ENCODE measurements at regions not wholly inside any gene's neighbourhood (a gene's known extent, or its start where the extent isn't known, plus 50 kb on each side); places are given as distances from the start of the nearest gene placed in this dataset.

- Mint-ChIP-seq H3K4me3 (ENCODE audit: low read depth) (no peak overlapping the region), H3K9me3 (ENCODE audit: low read depth) (no peaks in the 10 kb centered on the region), H3K36me3 (ENCODE audit: insufficient read depth) (no peaks in the 10 kb centered on the region), H3K4me1 (ENCODE audit: low read depth) (peaks cover 7% of the 10 kb centered on the region), H3K27me3 (peaks cover 99% of the 10 kb centered on the region), H3K27ac (no peak overlapping the region)
- TF ChIP-seq, protein P1, sequence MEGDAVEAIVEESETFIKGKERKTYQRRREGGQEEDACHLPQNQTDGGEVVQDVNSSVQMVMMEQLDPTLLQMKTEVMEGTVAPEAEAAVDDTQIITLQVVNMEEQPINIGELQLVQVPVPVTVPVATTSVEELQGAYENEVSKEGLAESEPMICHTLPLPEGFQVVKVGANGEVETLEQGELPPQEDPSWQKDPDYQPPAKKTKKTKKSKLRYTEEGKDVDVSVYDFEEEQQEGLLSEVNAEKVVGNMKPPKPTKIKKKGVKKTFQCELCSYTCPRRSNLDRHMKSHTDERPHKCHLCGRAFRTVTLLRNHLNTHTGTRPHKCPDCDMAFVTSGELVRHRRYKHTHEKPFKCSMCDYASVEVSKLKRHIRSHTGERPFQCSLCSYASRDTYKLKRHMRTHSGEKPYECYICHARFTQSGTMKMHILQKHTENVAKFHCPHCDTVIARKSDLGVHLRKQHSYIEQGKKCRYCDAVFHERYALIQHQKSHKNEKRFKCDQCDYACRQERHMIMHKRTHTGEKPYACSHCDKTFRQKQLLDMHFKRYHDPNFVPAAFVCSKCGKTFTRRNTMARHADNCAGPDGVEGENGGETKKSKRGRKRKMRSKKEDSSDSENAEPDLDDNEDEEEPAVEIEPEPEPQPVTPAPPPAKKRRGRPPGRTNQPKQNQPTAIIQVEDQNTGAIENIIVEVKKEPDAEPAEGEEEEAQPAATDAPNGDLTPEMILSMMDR (IDR thresholded peaks at IDR 0.05; ENCODE audit: unreplicated experiment) = no peak
- no peak for DNase-seq (ENCODE audit: low spot score, unreplicated experiment)
Observed at GRCh38 chr16:86825631-86826030, 247.3 kb downstream of the FOXL1 start.

DNA sequence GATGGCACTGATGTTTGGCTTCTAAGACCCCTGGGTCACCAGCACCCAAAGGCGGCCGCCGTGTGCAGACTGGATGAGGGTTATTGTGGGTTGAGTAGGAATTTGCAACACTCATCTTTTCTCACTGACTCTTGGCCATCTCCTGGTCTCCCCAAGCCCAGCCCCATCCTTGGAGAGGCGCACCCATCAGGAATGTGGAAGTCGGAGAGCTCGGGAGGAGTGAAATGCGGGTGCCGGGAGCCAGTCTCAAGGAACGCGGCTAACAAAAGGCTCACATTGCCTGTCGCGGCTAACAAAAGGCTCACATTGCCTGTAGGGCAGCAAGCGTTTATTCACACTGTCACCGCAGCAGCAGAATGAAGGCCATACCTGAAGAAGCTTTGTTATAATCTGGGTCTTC lies 248.6 kb downstream of the FOXL1 start:
- Mint-ChIP-seq H3K9me3 (ENCODE audit: low read depth) (no peaks in the 10 kb centered on the region), H3K4me3 (ENCODE audit: low read depth) (no peak overlapping the region), H3K27ac (no peak overlapping the region), H3K27me3 (peaks cover 98% of the 10 kb centered on the region), H3K4me1 (ENCODE audit: low read depth) (peaks cover 7% of the 10 kb centered on the region), H3K36me3 (ENCODE audit: insufficient read depth) (no peaks in the 10 kb centered on the region)
- no peak for DNase-seq (ENCODE audit: low spot score, unreplicated experiment)
- TF ChIP-seq, protein P1 (IDR thresholded peaks at IDR 0.05; ENCODE audit: unreplicated experiment) = no peak

DNA sequence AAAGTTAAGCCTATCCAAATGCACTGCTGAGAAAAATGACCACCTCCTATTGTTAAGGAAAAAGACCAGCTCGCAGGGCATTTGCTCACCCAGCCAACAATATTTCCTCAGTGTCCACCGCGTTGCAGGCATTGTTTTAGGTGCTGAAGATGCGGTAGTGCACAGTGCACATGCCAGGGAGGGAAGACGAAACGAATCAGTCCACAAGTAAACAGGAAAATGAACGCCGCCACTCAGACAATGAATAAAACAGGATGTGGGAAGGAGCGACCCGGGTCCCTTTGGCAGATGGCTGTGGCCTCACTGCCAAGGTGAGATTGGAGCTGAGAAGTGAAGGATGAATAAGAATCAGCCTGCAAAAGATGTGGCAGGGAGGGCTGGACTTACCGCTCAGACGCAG lies 249.2 kb downstream of the FOXL1 start:
- no peaks in the 10 kb centered on the region for H3K36me3 Mint-ChIP-seq (ENCODE audit: insufficient read depth)

GRCh38 chr16:86828202-86828601 lies 249.9 kb downstream of the FOXL1 start:
- Mint-ChIP-seq H3K4me1 (ENCODE audit: low read depth) (peaks cover 7% of the 10 kb centered on the region), H3K27me3 (peaks cover 98% of the 10 kb centered on the region), H3K36me3 (ENCODE audit: insufficient read depth) (no peaks in the 10 kb centered on the region), H3K27ac (no peak overlapping the region), H3K4me3 (ENCODE audit: low read depth) (no peak overlapping the region), H3K9me3 (ENCODE audit: low read depth) (no peaks in the 10 kb centered on the region)
- no peak for DNase-seq (ENCODE audit: low spot score, unreplicated experiment)
- TF ChIP-seq, protein P1 (IDR thresholded peaks at IDR 0.05; ENCODE audit: unreplicated experiment) = no peak

More for the DNA sequence above, 249.2 kb downstream of the FOXL1 start:
- H3K4me3 Mint-ChIP-seq (ENCODE audit: low read depth) = no peak overlapping the region
- TF ChIP-seq, protein P1 (IDR thresholded peaks at IDR 0.05; ENCODE audit: unreplicated experiment) = no peak
- H3K27ac Mint-ChIP-seq = no peak overlapping the region
- peaks cover 7% of the 10 kb centered on the region for H3K4me1 Mint-ChIP-seq (ENCODE audit: low read depth)
- H3K9me3 Mint-ChIP-seq (ENCODE audit: low read depth) = no peaks in the 10 kb centered on the region
- no peak for DNase-seq (ENCODE audit: low spot score, unreplicated experiment)
- H3K27me3 Mint-ChIP-seq = peaks cover 98% of the 10 kb centered on the region

GRCh38 chr16:86828653-86829052 lies 250.3 kb downstream of the FOXL1 start:
- TF ChIP-seq, protein P1 (IDR thresholded peaks at IDR 0.05; ENCODE audit: unreplicated experiment) = no peak

More at GRCh38 chr16:86828653-86829052, 250.3 kb downstream of the FOXL1 start:
- no peaks in the 10 kb centered on the region for H3K36me3 Mint-ChIP-seq (ENCODE audit: insufficient read depth)
- DNase-seq (ENCODE audit: low spot score, unreplicated experiment) = no peak
- no peak overlapping the region for H3K4me3 Mint-ChIP-seq (ENCODE audit: low read depth)
- H3K27ac Mint-ChIP-seq = no peak overlapping the region
- peaks cover 7% of the 10 kb centered on the region for H3K4me1 Mint-ChIP-seq (ENCODE audit: low read depth)
- H3K9me3 Mint-ChIP-seq (ENCODE audit: low read depth) = no peaks in the 10 kb centered on the region
- H3K27me3 Mint-ChIP-seq = peaks cover 98% of the 10 kb centered on the region
